ENCODE measurements at regions not wholly inside any gene's neighbourhood (a gene's known extent, or its start where the extent isn't known, plus 50 kb on each side); places are given as distances from the start of the nearest gene placed in this dataset.
"Not testable (repeated sequence)": the region's sequence is repeated elsewhere in the genome, so short reads cannot be mapped to it uniquely, and the experiment has no call there.

GRCh38 chr1:83457281-83457680 is 541.7 kb downstream of the TTLL7 start:
- TF ChIP-seq EP300 (IDR thresholded peaks at IDR 0.05); CTCF (IDR thresholded peaks at IDR 0.05); POLR2A (IDR thresholded peaks at IDR 0.05; ENCODE audit: low read depth): not testable (repeated sequence)
